Neuronal stem cell (in vitro differentiated cells): ENCODE measurements at regions not wholly inside any gene's neighbourhood (a gene's known extent, or its start where the extent isn't known, plus 50 kb on each side); places are given as distances from the start of the nearest gene placed in this dataset.
A peak's percentile ranks its signal among the peaks of the same experiment; 100 is the strongest.

Source experiments
- DNase-seq: peaks from one replicate; pipeline ENCODE4 v3.0.0-alpha.2; 2013; ENCODE audit warnings: low spot score
- H2AFZ ChIP-seq: one replicate; pipeline ENCODE4 v1.6.1; 2013; ENCODE audit warnings: mild to moderate bottlenecking, low read length, inconsistent platforms
- H2AK5ac ChIP-seq: 2 replicates; pipeline ENCODE4 v1.6.1; 2013; ENCODE audit warnings: low read depth, mild to moderate bottlenecking, inconsistent platforms, low read length, moderate library complexity, mixed read lengths
- H2BK120ac ChIP-seq: 2 replicates; pipeline ENCODE4 v1.6.1; 2013; ENCODE audit warnings: low read depth, mild to moderate bottlenecking, inconsistent platforms, low read length, moderate library complexity, mixed read lengths
- H2BK12ac ChIP-seq: one replicate; pipeline ENCODE4 v1.6.1; 2013; ENCODE audit warnings: low read length, inconsistent platforms
- H2BK15ac ChIP-seq: 2 replicates; pipeline ENCODE4 v1.6.1; 2013; ENCODE audit warnings: mild to moderate bottlenecking, low read length, inconsistent platforms, mixed read lengths
- H2BK5ac ChIP-seq: one replicate; pipeline ENCODE4 v1.6.1; 2013; ENCODE audit warnings: inconsistent platforms, mild to moderate bottlenecking, low read length, moderate library complexity
- H3K14ac ChIP-seq: one replicate; pipeline ENCODE4 v1.6.1; 2013; ENCODE audit warnings: low read length, inconsistent platforms
- H3K18ac ChIP-seq: 2 replicates; pipeline ENCODE4 v1.6.1; 2013; ENCODE audit warnings: low read length, inconsistent platforms
- H3K23ac ChIP-seq: 2 replicates; pipeline ENCODE4 v1.6.1; 2013; ENCODE audit warnings: low read depth, mild to moderate bottlenecking, mixed read lengths, low read length, inconsistent platforms; ENCODE audit not compliant: poor library complexity
- H3K27ac ChIP-seq: replicated peaks from 3 replicates; pipeline ENCODE4 v1.5.1; 2013; ENCODE audit warnings: low read length, inconsistent platforms
- H3K27me3 ChIP-seq, 3 experiments: 2 replicates each; pipeline ENCODE4 v1.6.1; 2013; ENCODE audit warnings: low read length in 3 of 3, mild to moderate bottlenecking in 2 of 3, inconsistent platforms in 1 of 3, low read depth in 1 of 3, mixed read lengths in 1 of 3, moderate library complexity in 1 of 3; ENCODE audit not compliant: control insufficient read depth in 3 of 3, insufficient read depth in 3 of 3
- H3K36me3 ChIP-seq, 2 donors: replicated peaks in 1 of 2; 2 replicates each; pipeline ENCODE4 v1.6.1; 2013; ENCODE audit warnings: low read length in 2 of 2; ENCODE audit not compliant: control insufficient read depth in 2 of 2, insufficient read depth in 2 of 2
- H3K4ac ChIP-seq: 2 replicates; pipeline ENCODE4 v1.6.1; 2013; ENCODE audit warnings: inconsistent platforms, mild to moderate bottlenecking, low read length, moderate library complexity
- H3K4me1 ChIP-seq, 2 donors: 1 replicate in 1 of 2; 2 replicates in 1 of 2; pipeline ENCODE4 v1.6.1; 2013; ENCODE audit warnings: low read length in 2 of 2, low read depth in 1 of 2; ENCODE audit not compliant: control insufficient read depth in 2 of 2, insufficient read depth in 1 of 2
- H3K4me2 ChIP-seq: one replicate; pipeline ENCODE4 v1.6.1; 2013; ENCODE audit warnings: mild to moderate bottlenecking, low read length, inconsistent platforms; ENCODE audit not compliant: insufficient read depth, poor library complexity, severe bottlenecking
- H3K4me3 ChIP-seq, 2 donors: 2 replicates each; pipeline ENCODE4 v1.5.1; 2013; ENCODE audit warnings: low read length in 2 of 2, mild to moderate bottlenecking in 2 of 2, inconsistent platforms in 1 of 2, moderate library complexity in 1 of 2
- H3K79me1 ChIP-seq: one replicate; pipeline ENCODE4 v1.6.1; 2013; ENCODE audit warnings: low read depth, mild to moderate bottlenecking, inconsistent platforms, low read length, moderate library complexity
- H3K9ac ChIP-seq: one replicate; pipeline ENCODE4 v1.6.1; 2013; ENCODE audit warnings: mild to moderate bottlenecking, low read depth, low read length, inconsistent platforms; ENCODE audit not compliant: poor library complexity
- H3K9me3 ChIP-seq, 2 donors: replicated peaks in 1 of 2; 2 replicates each; pipeline versions ENCODE3 to v1.6.1; 2013; ENCODE audit warnings: low read length in 2 of 2, mild to moderate bottlenecking in 2 of 2, inconsistent platforms in 1 of 2, low read depth in 1 of 2, mixed read lengths in 1 of 2, moderate library complexity in 1 of 2; ENCODE audit not compliant: control insufficient read depth in 2 of 2, insufficient read depth in 1 of 2
- H4K8ac ChIP-seq: one replicate; pipeline ENCODE4 v1.6.1; 2013; ENCODE audit warnings: low read depth, mild to moderate bottlenecking, inconsistent platforms, low read length, moderate library complexity
- H4K91ac ChIP-seq: one replicate; pipeline ENCODE4 v1.6.1; 2013; ENCODE audit warnings: low read length, low read depth, mild to moderate bottlenecking, inconsistent platforms; ENCODE audit not compliant: poor library complexity
- WGBS, 2 donors: extraction: QIAGEN DNeasy Blood & Tissue Kit; methylation state at CpG; one replicate each; pipeline ENCODE4 v1.1.7; 2013; ENCODE audit warnings: missing lambda C conversion rate in 2 of 2, mixed read lengths in 1 of 2; ENCODE audit not compliant: insufficient read length in 2 of 2, insufficient replicate concordance in 1 of 2; ENCODE audit errors: extremely low coverage in 2 of 2; 5-methylcytosine and 5-hydroxymethylcytosine counted together

DNA sequence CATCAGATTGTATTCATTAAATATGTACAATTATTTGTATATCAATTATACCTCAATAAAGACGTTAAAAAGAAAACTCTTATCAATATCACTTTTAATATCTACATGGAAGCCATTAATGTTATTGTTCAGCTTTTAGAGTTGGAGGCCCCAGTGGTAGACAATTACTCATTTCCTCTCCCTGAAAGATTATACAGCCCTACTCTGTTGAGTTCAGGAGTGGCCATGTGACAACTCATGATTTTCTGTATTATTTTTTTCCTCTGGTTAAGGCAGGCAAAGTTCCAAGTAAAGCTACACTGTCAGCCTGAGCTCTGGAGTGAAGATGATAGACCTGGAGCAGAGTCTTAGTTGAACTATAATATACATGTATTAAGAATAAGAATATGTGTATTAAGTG is 247.9 kb upstream of the B3GALT2 start:
- WGBS, 2 donors = no CpG with 5 or more reads among the region's 1 CpG

DNA sequence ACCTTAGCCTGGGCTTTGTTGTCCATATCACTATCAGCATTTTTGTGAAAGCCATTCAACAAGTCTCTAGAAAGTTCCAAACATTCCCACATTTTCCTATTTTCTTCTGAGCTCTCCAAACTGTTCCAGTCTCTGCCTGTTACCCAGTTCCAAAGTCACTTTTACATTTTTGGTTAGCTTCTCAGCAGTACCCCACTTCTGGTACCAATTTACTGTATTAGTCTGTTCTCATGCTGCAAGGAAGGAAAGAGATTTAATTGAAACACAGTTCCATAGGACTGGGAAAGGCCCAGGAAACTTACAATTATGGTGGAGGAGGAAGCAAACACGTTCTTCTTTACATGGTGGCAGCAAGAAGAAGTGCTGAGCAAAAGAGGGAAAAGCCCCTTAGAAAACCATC is 247.2 kb upstream of the B3GALT2 start:
- H3K4me2 ChIP-seq = no peak overlapping the region
- no CpG with 5 or more reads among the region's 1 CpG for WGBS, 2 donors
- no peak overlapping the region for H3K23ac ChIP-seq
- H3K14ac ChIP-seq = no peak overlapping the region
- DNase-seq = no peak
- H3K9me3 ChIP-seq = peaks cover 8 to 18% of the 10 kb centered on the region in 2 donors
- H4K8ac ChIP-seq = no peak overlapping the region
- no peak overlapping the region for H3K27ac ChIP-seq
- no peaks in the 10 kb centered on the region for H3K27me3 ChIP-seq
- no peak overlapping the region for H2BK12ac ChIP-seq
- H3K36me3 ChIP-seq = no peaks in the 10 kb centered on the region
- H4K91ac ChIP-seq = no peak overlapping the region
- no peak overlapping the region for H2AFZ ChIP-seq
- no peak overlapping the region for H3K18ac ChIP-seq
- H3K4me1 ChIP-seq = no peaks in the 10 kb centered on the region
- no peak overlapping the region for H3K9ac ChIP-seq
- H3K4me3 ChIP-seq = no peak overlapping the region
- H2BK5ac ChIP-seq = no peak overlapping the region
- no peak overlapping the region for H2AK5ac ChIP-seq
- no peaks in the 10 kb centered on the region for H3K79me1 ChIP-seq
- H2BK15ac ChIP-seq = no peak overlapping the region
- no peak overlapping the region for H2BK120ac ChIP-seq
- no peak overlapping the region for H3K4ac ChIP-seq

More for the DNA sequence above, 247.9 kb upstream of the B3GALT2 start:
- Histone ChIP-seq H4K8ac (no peak overlapping the region), H3K14ac (no peak overlapping the region), H3K36me3 (no peaks in the 10 kb centered on the region), H2BK120ac (no peak overlapping the region), H3K27me3 (no peaks in the 10 kb centered on the region), H4K91ac (no peak overlapping the region), H3K23ac (no peak overlapping the region), H3K4me3 (no peak overlapping the region), H2BK12ac (no peak overlapping the region), H3K27ac (no peak overlapping the region), H2BK5ac (no peak overlapping the region), H2BK15ac (no peak overlapping the region), H3K4ac (no peak overlapping the region), H3K4me1 (no peaks in the 10 kb centered on the region), H3K4me2 (no peak overlapping the region), H3K79me1 (no peaks in the 10 kb centered on the region), H2AFZ (no peak overlapping the region), H3K9ac (no peak overlapping the region), H3K9me3 (peaks cover 8 to 18% of the 10 kb centered on the region in 2 donors), H3K18ac (no peak overlapping the region), H2AK5ac (no peak overlapping the region)
- DNase-seq = no peak

DNA sequence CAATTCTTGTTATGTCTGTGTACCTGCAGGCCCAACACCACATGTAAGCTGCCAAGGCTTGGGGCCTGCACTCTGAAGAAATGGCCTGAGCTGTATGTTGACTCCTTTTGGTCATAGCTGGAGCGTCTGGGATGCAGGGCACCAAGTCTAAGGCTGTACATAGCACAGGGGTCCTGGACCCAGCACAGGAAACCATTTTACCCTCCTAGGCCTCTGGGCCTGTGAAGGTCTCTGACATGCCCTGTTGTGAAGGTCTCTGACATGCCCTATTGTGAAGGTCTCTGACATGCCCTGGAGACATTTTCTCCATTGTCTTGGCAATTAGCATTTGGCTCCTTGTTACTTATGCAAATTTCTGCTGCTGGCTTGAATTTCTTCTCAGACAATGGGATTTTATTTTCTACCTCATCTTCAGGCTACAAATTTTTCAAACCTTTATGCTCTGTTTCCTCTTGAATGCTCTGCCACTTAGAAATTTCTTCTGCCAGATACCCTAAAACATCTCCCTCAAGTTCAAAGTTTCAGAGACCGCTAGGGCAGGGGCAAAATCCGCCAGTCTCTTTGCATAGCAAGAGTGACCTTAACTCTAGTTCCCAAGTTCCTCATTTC is 246.7 kb upstream of the B3GALT2 start:
- no peak for DNase-seq
- no peak overlapping the region for H2BK120ac ChIP-seq
- no peak overlapping the region for H2AFZ ChIP-seq
- no peak overlapping the region for H2BK12ac ChIP-seq
- H3K23ac ChIP-seq = no peak overlapping the region
- no peaks in the 10 kb centered on the region for H3K36me3 ChIP-seq
- H2BK15ac ChIP-seq = no peak overlapping the region
- H2BK5ac ChIP-seq = no peak overlapping the region
- no peak overlapping the region for H3K4ac ChIP-seq
- no peaks in the 10 kb centered on the region for H3K4me1 ChIP-seq
- H4K8ac ChIP-seq = no peak overlapping the region
- no CpG with 5 or more reads among the region's 3 CpGs for WGBS, 2 donors
- H3K27me3 ChIP-seq = no peaks in the 10 kb centered on the region
- peaks cover 8 to 18% of the 10 kb centered on the region in 2 donors for H3K9me3 ChIP-seq
- H3K9ac ChIP-seq = no peak overlapping the region
- H3K18ac ChIP-seq = no peak overlapping the region
- H3K27ac ChIP-seq = no peak overlapping the region
- no peak overlapping the region for H3K14ac ChIP-seq
- no peak overlapping the region for H3K4me2 ChIP-seq
- H4K91ac ChIP-seq = no peak overlapping the region
- peak overlapping the region in 1 of 2 donors; percentile 19 for H3K4me3 ChIP-seq
- H3K79me1 ChIP-seq = no peaks in the 10 kb centered on the region
- H2AK5ac ChIP-seq = no peak overlapping the region

DNA sequence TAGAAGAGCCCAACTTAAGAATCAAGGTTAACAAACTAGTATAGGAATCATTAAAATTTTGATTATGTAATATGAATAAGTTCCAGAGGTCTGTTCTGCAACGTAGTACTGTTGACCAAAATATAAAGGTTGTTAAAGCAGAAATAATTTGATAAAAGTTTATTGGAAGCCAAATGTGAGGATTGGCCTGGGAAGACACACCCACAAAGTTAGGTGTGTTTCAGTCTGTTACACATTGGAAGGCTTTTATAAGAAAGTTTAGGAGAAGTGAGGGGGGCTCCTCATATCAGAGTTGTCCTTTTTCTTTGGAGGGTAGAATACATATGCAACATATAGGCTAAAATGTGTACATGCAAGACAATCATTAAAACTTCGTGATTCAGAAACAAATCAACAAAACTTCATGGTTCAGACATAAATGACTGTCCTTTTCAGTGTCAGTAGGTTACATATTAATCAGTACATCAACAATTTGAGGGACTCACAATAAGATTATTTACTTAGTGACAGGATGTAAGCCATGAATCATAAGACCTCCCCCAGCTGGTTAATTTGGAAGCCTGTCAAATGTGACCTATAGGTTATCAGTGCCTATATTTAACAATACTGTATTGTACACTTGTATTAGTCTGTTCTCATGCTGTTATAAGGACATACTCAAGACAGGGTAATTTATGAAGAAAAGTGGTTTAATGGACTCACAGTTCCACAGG is 245.0 kb upstream of the B3GALT2 start:
- Histone ChIP-seq H2BK5ac (no peak overlapping the region), H3K4ac (no peak overlapping the region), H4K8ac (no peak overlapping the region), H3K4me1 (no peaks in the 10 kb centered on the region), H4K91ac (no peak overlapping the region), H3K4me2 (no peak overlapping the region), H3K23ac (no peak overlapping the region), H3K9ac (no peak overlapping the region), H3K27me3 (no peaks in the 10 kb centered on the region), H3K27ac (no peak overlapping the region), H3K4me3 (no peak overlapping the region), H2BK15ac (no peak overlapping the region), H3K79me1 (no peaks in the 10 kb centered on the region), H3K18ac (no peak overlapping the region), H2AFZ (no peak overlapping the region), H3K36me3 (no peaks in the 10 kb centered on the region), H2BK12ac (no peak overlapping the region), H3K9me3 (peaks cover 8 to 18% of the 10 kb centered on the region in 2 donors), H3K14ac (no peak overlapping the region), H2BK120ac (no peak overlapping the region), H2AK5ac (no peak overlapping the region)
- no peak for DNase-seq
- no CpG with 5 or more reads among the region's 2 CpGs for WGBS, 2 donors
